IPS DF 19.7 (cell line): ENCODE measurements at regions not wholly inside any gene's neighbourhood (a gene's known extent, or its start where the extent isn't known, plus 50 kb on each side); places are given as distances from the start of the nearest gene placed in this dataset.
"Not testable (repeated sequence)": the region's sequence is repeated elsewhere in the genome, so short reads cannot be mapped to it uniquely, and the experiment has no call there.

Experiments
- DNase-seq: peaks from one replicate; pipeline ENCODE4 v3.0.0-alpha.2; 2013; ENCODE audit warnings: low read depth, low spot score

- no peak for DNase-seq
These were observed 123.1 kb upstream of the PRMT8 start for GRCh38 chr12:3367750-3368444.

GRCh38 chr12:3371018-3371417 is 120.0 kb upstream of the PRMT8 start:
- no peak for DNase-seq

- no peak for DNase-seq
These were observed 115.7 kb upstream of the PRMT8 start for GRCh38 chr12:3375326-3375725.

GRCh38 chr12:3376779-3377455 is 114.1 kb upstream of the PRMT8 start:
- DNase-seq = no peak

GRCh38 chr12:3378655-3379054 is 112.3 kb upstream of the PRMT8 start:
- no peak for DNase-seq

GRCh38 chr12:3379079-3379478 is 111.9 kb upstream of the PRMT8 start:
- no peak for DNase-seq

- no peak for DNase-seq
These were observed 110.6 kb upstream of the PRMT8 start for GRCh38 chr12:3380200-3381043.

- DNase-seq = no peak
These were observed 109.7 kb upstream of the PRMT8 start for GRCh38 chr12:3381059-3382047.

GRCh38 chr12:3389986-3390385 is 101.0 kb upstream of the PRMT8 start:
- DNase-seq = no peak

- DNase-seq = not testable (repeated sequence)
These were observed 93.4 kb upstream of the PRMT8 start for GRCh38 chr12:3397596-3397995.

GRCh38 chr12:3398196-3398789 is 92.7 kb upstream of the PRMT8 start:
- no peak for DNase-seq

- no peak for DNase-seq
These were observed 85.2 kb upstream of the PRMT8 start for GRCh38 chr12:3405821-3406220.

- DNase-seq = no peak
These were observed 83.3 kb upstream of the PRMT8 start for GRCh38 chr12:3407723-3408122.

- no peak for DNase-seq
These were observed 81.3 kb upstream of the PRMT8 start for GRCh38 chr12:3409662-3410061.

- DNase-seq = no peak
These were observed 74.8 kb upstream of the PRMT8 start for GRCh38 chr12:3416159-3416558.

GRCh38 chr12:3416670-3417069 is 74.3 kb upstream of the PRMT8 start:
- no peak for DNase-seq

GRCh38 chr12:3417113-3417512 is 73.9 kb upstream of the PRMT8 start:
- DNase-seq = no peak

- DNase-seq = no peak
These were observed 73.0 kb upstream of the PRMT8 start for GRCh38 chr12:3417937-3418462.

GRCh38 chr12:3418609-3419390 is 72.2 kb upstream of the PRMT8 start:
- no peak for DNase-seq

GRCh38 chr12:3419558-3419957 is 71.4 kb upstream of the PRMT8 start:
- DNase-seq = no peak
